ENCODE measurements at regions not wholly inside any gene's neighbourhood (a gene's known extent, or its start where the extent isn't known, plus 50 kb on each side); places are given as distances from the start of the nearest gene placed in this dataset.

- H3K4me3 ChIP-seq (ENCODE audit: low read depth, low read length) = no peak overlapping the region
- DNase-seq (ENCODE audit: low read depth) = no peak
- TF ChIP-seq, protein P1, sequence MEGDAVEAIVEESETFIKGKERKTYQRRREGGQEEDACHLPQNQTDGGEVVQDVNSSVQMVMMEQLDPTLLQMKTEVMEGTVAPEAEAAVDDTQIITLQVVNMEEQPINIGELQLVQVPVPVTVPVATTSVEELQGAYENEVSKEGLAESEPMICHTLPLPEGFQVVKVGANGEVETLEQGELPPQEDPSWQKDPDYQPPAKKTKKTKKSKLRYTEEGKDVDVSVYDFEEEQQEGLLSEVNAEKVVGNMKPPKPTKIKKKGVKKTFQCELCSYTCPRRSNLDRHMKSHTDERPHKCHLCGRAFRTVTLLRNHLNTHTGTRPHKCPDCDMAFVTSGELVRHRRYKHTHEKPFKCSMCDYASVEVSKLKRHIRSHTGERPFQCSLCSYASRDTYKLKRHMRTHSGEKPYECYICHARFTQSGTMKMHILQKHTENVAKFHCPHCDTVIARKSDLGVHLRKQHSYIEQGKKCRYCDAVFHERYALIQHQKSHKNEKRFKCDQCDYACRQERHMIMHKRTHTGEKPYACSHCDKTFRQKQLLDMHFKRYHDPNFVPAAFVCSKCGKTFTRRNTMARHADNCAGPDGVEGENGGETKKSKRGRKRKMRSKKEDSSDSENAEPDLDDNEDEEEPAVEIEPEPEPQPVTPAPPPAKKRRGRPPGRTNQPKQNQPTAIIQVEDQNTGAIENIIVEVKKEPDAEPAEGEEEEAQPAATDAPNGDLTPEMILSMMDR (IDR thresholded peaks at IDR 0.05; ENCODE audit: insufficient read depth, low read length) = no peak
Observed at GRCh38 chr2:210884227-210884626, 327.8 kb downstream of the CPS1 start.

GRCh38 chr2:210888035-210888434, 331.6 kb downstream of the CPS1 start:
- TF ChIP-seq, protein P1 (IDR thresholded peaks at IDR 0.05; ENCODE audit: insufficient read depth, low read length) = no peak
- DNase-seq (ENCODE audit: low read depth) = no peak
- no peak overlapping the region for H3K4me3 ChIP-seq (ENCODE audit: low read depth, low read length)

GRCh38 chr2:210895132-210895531, 338.7 kb downstream of the CPS1 start:
- TF ChIP-seq, protein P1 (IDR thresholded peaks at IDR 0.05; ENCODE audit: insufficient read depth, low read length) = peak; percentile 30
- H3K4me3 ChIP-seq (ENCODE audit: low read depth, low read length) = no peak overlapping the region
- no peak for DNase-seq (ENCODE audit: low read depth)

- TF ChIP-seq, protein P1 (IDR thresholded peaks at IDR 0.05; ENCODE audit: insufficient read depth, low read length) = no peak
- DNase-seq (ENCODE audit: low read depth) = no peak
- no peak overlapping the region for H3K4me3 ChIP-seq (ENCODE audit: low read depth, low read length)
Observed at GRCh38 chr2:210899131-210899530, 342.7 kb downstream of the CPS1 start.

- no peak for DNase-seq (ENCODE audit: low read depth)
- TF ChIP-seq, protein P1 (IDR thresholded peaks at IDR 0.05; ENCODE audit: insufficient read depth, low read length) = no peak
- no peak overlapping the region for H3K4me3 ChIP-seq (ENCODE audit: low read depth, low read length)
Observed at GRCh38 chr2:210901326-210901725, 344.9 kb downstream of the CPS1 start.

DNA sequence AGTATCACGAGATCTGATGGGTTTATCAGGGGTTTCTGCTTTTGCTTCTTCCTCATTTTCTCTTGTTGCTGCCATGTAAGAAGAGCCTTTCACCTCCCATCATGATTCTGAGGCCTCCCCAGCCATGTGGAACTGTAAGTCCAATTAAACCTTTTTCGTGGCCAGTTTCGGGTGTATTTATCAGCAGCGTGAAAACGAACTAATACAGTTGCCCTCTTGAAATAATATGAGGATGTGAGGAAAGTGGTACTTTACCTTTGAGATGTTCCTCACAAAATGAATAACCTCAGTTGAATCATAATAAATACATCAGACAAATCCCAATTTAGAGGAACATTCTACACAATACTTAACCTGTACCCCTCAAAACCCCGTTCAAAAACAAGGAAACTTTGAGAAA, 356.4 kb downstream of the CPS1 start:
- no peak for DNase-seq (ENCODE audit: low read depth)
- H3K4me3 ChIP-seq (ENCODE audit: low read depth, low read length) = no peak overlapping the region
- TF ChIP-seq, protein P1 (IDR thresholded peaks at IDR 0.05; ENCODE audit: insufficient read depth, low read length) = no peak

DNA sequence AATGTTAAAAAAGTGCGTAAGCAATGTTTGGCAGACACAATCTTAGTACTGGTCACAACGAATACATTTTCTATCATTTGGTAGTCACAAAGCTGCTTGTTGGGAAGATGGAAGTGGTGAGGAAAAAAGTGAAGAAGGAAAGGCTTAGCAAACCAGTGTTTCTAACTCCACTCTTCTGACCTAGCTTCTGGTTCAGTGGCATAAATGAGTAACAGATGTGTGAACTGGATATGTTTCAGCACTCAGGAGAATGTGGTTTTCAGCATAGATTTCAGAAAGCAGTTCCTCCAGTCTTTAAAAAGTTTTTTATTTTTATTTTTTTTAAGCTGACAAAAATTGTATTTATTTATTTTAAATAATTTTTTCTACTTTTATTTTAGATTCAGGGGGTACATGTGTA, 357.1 kb downstream of the CPS1 start:
- no peak overlapping the region for H3K4me3 ChIP-seq (ENCODE audit: low read depth, low read length)
- DNase-seq (ENCODE audit: low read depth) = peak; percentile 58
- TF ChIP-seq, protein P1 (IDR thresholded peaks at IDR 0.05; ENCODE audit: insufficient read depth, low read length) = no peak
